Mammary epithelial cell (primary cell): ENCODE measurements at regions not wholly inside any gene's neighbourhood (a gene's known extent, or its start where the extent isn't known, plus 50 kb on each side); places are given as distances from the start of the nearest gene placed in this dataset.

Source experiments
- CTCF ChIP-seq, 2 donors: IDR thresholded peaks in 1 of 2; conservative IDR thresholded peaks in 1 of 2; 2 replicates each; pipeline ENCODE4 v1.5.1; 2011 to 2012; ENCODE audit warnings: inconsistent platforms in 2 of 2, low read length in 2 of 2, mild to moderate bottlenecking in 2 of 2, control low read depth in 1 of 2, low read depth in 1 of 2; ENCODE audit not compliant: insufficient read depth in 1 of 2; ENCODE audit errors: extremely low read depth in 1 of 2
- EZH2 ChIP-seq: IDR thresholded peaks from 2 replicates; pipeline ENCODE4 v1.6.1; 2012; ENCODE audit warnings: low read length, inconsistent platforms, borderline replicate concordance

- TF ChIP-seq CTCF (conservative IDR thresholded peaks at IDR 0.05 in 1 of 2, IDR thresholded peaks at IDR 0.05 in 1 of 2; ENCODE audit: extremely low read depth in 1 of 2, insufficient read depth in 1 of 2, low read depth in 1 of 2, low read length in 2 of 2) (no peak), EZH2 (no peak)
Observed at GRCh38 chr18:24875777-24876176, 415.3 kb downstream of the HRH4 start.
